CD4-positive, alpha-beta T cell treated with Interleukin-15 for 4 hours (primary cell): ENCODE measurements at regions not wholly inside any gene's neighbourhood (a gene's known extent, or its start where the extent isn't known, plus 50 kb on each side); places are given as distances from the start of the nearest gene placed in this dataset.
"Not testable (repeated sequence)": the region's sequence is repeated elsewhere in the genome, so short reads cannot be mapped to it uniquely, and the experiment has no call there.

ENCODE experiments used
- DNase-seq: peaks from one replicate; pipeline ENCODE4 v3.0.0-alpha.2; 2020; ENCODE audit warnings: low spot score

DNA sequence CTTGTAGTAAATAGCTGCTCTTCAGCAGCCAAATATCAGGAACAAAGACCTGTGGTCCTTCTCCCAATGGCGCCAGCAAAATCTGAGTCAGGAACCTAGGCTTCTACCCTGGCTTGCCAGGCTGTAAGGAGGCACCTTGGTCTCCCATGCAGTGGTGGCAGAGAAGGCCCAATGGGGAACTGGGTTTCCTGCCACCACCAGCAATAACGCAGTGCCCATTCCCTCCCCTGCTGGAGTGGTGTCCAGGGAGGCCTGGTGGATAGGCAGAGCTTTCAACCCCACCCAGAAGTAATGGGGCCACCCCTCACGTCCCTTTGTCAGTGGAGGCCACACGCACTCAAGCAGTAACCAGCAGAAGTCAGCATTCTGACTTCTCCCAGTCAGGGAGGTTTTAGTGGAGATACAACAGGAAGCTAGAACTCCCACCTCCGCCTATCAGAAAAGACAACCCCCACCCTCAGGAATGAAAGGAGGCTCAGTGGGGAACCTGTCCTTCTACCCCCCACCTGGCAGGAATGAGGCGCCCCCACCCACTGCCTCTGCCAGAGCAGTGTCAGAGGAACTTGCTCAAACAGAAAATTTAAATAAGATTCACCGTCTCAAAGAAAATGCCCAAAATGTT, 132.4 kb downstream of the COPS8 start:
- DNase-seq: no peak

DNA sequence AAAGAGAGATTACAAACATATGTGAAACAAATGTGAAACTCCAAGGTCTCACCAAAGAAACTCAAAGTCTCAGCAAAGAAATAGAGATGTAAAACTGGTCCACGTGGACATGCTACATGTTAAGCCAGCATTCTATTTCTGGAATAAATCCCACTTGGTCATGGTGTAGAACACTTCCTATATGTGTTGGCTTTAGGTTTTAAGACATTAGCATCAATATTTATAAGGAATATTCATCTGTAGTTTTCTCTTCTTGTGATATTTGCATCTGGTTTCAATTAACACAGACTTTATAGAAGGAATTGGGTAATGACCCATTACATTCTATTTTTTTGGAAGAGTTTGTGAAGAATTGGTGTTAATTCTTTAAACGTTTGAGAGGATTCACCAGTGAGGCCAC, 133.1 kb downstream of the COPS8 start:
- no peak for DNase-seq

GRCh38 chr2:237219826-237220225, 134.1 kb downstream of the COPS8 start:
- DNase-seq: no peak

GRCh38 chr2:237221443-237221842, 135.8 kb downstream of the COPS8 start:
- DNase-seq: no peak

DNA sequence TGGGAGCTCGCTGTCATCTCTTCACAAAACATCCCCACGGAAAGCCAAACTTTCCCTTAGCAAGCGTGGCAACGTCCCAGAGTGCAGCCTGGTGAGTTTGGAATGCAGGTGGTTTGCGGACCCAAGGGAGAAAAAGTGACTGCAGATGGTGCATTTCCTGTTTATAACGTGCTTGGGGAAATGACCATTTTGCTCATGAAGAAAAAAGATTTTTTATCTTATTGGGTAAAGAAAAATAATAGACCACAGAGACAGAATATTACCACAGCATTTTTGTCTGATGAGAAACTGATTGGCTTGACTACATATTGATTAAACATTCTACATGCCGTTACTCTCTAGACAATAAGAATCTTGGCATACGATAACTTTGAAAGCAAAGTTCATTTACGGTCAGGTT, 136.5 kb downstream of the COPS8 start:
- no peak for DNase-seq

DNA sequence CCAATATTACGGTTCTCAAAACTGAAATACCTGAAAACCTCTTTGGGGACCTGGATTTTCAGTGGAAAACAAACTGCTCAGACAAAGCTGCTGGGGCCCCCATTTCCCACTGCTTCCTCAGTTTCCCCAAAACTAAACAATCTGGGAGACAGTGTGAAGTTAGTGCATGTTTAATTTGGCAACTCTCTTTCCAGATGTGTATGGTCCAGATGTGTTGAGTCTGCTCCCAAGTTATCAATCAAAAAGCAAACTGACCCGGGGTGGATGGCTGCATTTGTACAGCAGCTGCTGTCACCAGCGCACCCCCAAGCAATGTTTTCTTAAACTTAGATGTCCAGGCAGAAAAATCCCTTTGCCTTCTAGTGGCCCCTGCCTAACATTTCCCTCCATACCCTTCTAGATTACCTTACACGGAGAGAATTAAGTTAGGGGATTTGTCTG, 136.9 kb downstream of the COPS8 start:
- no peak for DNase-seq

DNA sequence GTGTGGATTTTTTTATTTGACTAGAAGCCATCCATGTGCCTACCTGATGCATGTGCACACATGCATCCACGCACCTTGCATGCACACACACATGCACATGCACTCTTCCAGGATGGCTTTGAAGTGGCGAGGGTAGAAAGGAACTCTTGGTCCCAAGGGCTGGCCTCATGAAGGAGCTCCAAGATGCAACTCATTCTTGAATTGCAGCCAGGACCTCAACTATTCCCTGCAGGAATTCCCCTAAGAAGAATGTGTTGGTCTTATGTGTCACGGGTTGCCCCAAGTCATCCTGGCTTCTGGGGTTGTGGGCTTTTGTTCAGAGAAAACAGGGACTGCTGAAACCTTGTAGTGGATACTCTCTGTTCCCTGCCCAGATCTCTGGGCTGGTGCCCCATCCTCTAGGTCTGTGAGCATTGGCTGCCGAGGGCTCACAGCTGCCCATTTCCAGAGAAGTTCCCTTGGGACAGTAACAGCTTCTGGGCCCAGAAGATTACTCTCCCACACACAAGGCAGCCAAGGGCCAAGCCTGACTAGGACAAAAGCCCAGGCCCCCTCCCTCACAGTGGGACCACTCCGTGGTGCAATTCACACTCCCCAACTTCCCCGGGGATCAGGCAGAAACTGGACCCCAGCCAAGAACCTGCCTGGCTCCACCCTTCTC, 137.6 kb downstream of the COPS8 start:
- DNase-seq: no peak

DNA sequence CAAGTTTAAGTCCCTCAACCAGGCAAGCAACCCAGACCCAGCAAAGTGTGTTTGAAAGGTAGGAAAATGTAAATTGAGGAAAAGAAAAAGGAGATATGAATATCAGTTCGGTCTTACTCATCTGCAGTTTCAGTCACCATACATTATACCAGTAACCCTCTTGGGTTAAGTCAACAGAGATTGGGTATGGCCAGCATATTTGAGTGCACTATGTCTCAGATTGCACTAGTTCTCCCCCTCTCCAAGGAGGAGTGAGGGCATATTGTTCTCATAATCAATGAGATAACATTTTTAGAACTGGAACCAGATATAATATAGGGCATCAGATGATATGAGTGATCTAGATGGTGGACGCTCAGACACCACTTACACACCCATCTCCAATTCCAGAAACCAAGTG, 141.5 kb downstream of the COPS8 start:
- DNase-seq: no peak

DNA sequence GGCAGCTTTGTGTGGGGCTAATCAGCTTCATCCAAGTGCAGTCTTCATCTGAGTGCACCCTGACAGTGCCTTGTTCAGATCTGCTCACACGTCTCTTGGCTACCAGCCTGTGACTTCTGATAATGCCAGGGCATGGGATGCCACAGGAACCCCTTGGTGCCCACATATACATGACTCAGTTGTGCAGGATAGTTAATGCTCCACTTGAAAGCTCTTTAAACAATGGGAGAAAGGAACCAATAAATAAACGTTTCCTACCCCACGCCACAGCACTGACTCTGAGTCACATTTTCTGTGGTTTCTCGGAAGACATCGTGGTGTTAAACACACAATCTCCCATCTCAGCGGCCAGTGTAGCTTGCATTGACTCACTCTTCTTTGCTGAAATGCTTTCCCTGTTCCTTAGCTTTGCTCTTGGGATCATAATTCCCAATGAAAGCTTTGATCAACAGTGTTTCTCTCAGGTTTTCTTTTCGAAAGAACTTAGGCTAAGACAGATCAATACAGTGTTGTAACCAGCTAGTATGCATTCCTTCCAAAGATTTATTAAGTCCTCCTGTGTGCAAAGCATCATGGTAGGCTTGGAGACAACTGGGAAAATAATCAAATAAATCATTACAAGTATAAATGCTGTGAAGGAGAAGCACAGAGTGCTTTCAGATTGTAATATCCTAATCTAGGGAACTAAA, 142.0 kb downstream of the COPS8 start:
- DNase-seq: no peak

GRCh38 chr2:237228281-237228625, 142.6 kb downstream of the COPS8 start:
- no peak for DNase-seq

- no peak for DNase-seq
These were observed 144.2 kb downstream of the COPS8 start for GRCh38 chr2:237229905-237230304.

GRCh38 chr2:237230355-237230754, 144.7 kb downstream of the COPS8 start:
- DNase-seq: no peak

DNA sequence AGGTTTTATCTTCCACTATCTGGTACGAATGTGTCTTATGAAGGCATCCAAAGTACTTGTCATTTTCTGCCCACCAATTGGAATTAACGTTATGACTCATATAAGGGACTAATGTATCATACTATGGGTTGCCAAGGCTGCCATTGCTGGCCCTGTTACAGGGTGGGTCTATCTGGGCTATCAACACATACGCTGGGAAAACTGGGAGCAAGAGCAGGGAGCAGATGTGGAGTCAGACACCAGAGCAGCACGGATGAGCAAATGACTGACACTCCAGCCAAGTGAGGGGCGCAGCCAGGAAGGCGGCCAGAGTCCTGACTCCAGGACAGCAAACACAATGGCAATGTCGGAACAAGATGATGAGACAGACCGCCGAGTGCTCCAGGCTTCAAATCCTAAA, 145.9 kb downstream of the COPS8 start:
- DNase-seq: no peak

GRCh38 chr2:237232166-237232565, 146.5 kb downstream of the COPS8 start:
- DNase-seq: no peak

DNA sequence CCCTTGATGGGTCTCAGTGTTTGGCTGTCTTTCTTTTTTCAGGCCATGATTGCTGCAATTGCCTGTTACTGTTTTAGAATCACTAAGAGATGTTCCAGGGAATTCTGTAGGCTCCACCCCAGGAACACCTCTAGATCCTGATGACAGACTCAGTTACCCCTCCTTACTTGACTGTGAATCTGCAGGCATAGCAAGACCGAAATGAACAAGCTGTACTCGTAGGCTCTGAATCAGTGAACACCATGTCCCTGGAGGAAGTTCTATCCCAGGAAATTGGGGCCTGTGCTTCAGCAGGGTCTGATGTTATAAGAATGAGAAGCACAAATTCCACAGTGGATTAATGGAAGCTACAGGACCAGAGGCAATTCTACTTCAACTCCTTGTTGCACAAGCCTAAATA, 148.6 kb downstream of the COPS8 start:
- DNase-seq: no peak

DNA sequence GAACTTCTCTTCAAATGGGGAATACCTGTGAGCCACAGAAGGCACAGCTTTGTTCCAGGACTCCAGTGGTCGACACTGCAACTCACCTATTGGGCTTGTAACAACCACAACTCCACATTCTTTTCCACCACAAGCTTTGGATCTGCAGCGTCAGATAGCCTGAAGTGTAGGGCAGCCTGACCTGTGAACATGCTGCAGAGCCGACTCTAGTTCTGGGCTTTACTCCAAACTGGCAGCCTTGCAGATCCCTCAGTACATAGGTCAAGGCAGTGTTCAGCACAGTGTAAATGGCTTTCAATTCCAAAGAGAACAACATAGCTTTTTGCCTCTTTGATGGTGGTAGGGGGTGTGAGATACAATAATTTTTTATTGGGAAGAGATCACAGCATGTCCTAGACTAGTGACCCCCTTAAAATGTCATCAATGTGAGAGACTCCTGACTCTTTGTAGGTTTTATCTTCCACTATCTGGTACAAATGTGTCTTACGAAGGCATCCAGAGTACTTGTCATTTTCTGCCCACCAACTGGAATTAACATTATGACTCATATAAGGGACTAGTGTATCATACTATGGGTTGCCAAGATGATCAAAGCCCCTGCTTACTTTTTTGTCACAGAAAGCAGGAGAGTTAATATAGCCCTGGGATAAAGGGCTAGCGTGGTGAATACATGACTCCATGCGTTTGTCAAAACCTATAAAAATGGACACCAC, 149.8 kb downstream of the COPS8 start:
- DNase-seq: no peak

GRCh38 chr2:237236188-237236587, 150.5 kb downstream of the COPS8 start:
- no peak for DNase-seq

DNA sequence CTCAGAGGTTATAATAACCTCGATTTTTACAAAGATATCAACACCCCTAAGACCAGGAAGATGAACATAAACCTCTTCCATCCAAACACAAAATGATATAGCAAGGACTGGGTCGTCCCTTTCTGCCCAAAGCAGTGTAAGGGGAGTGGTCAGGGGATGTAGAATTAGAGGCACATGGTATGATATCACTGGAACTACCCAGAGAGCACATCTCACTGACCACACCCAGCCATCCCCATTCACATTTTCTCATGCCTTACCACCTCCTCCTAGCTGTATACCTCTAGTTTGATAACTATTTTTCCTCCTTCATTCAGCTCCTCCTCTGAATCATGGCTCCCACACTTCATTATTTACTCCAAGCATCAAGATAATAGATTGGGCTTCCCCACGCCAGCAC, 152.6 kb downstream of the COPS8 start:
- no peak for DNase-seq

DNA sequence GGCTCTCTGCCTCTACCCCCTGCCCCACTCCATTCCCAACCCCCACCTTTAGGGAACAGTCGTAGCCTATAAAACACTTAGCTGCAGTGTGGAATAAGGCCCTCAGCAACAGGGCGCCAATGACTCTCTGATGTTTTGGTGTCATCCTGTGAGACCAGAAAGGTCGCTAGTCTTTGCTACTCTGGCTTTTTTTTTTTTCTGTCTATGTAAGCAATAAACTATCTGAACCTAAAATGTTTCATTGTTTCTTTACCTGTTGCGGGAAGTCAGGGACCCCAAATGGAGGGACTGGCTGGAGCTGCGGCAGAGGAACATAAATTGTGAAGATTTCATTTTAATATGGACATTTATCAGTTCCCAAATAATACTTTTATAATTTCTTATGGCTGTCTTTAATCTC, 154.6 kb downstream of the COPS8 start:
- no peak for DNase-seq

DNA sequence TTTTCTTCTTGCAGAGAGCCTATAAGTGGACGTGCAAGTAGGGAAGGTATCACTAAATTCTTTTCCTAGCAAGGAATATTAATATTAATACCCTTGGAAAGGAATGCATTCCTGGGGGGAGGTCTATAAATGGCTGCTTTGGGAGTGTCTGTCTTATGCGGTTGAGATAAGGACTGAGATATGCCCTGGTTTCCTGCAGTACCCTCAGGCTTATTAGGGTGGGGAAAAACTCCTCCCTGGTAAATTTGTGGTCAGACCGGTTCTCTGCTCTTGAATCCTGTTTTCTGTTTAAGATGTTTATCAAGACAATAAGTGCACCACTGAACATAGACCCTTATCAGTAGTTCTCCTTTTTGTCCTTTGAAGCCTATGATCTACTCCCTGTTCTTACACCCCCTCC, 155.2 kb downstream of the COPS8 start:
- DNase-seq: not testable (repeated sequence)

- no peak for DNase-seq
These were observed 156.4 kb downstream of the COPS8 start for GRCh38 chr2:237242091-237242536.

- no peak for DNase-seq
These were observed 157.8 kb downstream of the COPS8 start for GRCh38 chr2:237243487-237243886.

DNA sequence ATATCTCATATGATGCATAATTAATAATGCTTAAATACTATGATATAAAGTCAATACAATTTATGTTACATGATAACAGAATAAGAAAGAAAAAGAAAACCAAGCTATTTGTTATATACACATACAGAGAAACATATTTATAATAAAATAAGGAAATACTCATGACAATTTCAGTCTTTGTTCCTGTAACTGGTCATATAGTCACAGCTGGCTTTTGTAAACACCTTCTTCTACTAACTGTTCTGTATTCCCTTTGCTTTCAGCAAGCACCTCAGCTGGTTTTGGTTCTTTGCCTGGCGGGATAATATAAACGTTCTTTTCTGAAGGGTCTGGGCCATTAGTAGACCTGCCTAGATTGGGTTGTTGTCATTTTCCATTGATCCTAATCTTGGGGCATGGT, 158.5 kb downstream of the COPS8 start:
- no peak for DNase-seq
